ENCODE measurements at regions not wholly inside any gene's neighbourhood (a gene's known extent, or its start where the extent isn't known, plus 50 kb on each side); places are given as distances from the start of the nearest gene placed in this dataset.

GRCh38 chr4:123338715-123339114, 57.9 kb upstream of the SPRY1 start:
- DNase-seq: no peak

- no peak for DNase-seq
These were observed 56.9 kb upstream of the SPRY1 start for GRCh38 chr4:123339507-123340380.

- no peak for DNase-seq
These were observed 56.3 kb upstream of the SPRY1 start for GRCh38 chr4:123340381-123340701.

GRCh38 chr4:123342498-123342897, 54.1 kb upstream of the SPRY1 start:
- DNase-seq: no peak

DNA sequence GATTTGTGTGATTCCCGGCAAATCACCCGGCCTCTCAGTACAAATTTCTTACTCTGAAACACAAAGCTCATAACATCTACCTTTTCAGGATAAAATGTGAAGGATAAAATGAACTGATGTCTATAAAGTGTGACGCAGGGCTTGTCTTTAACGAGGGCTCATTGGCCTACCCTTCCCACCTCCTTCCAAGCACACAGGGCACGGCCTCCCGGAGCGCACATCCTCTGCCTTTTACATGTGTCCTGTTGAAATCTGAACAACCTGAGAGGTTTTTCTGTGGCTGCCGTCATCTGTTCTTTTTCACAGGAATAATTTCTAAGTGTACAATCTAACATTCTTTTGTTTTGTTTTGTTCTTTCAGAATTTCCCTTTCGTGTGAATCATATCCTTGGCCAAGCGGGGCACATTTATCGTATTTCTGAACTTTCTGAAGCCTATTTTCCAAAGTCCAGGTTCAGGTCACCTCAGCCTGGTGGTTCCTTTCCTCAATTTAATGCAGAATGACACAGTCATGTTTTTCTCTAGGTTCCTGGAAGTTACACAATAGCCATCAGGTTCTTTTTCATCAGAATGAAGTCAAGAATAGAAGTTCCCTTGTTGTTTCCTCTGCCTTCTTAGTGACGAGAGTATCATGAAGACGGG, 53.1 kb upstream of the SPRY1 start:
- DNase-seq: no peak

- DNase-seq: no peak
These were observed 51.3 kb upstream of the SPRY1 start for GRCh38 chr4:123345137-123345934.

- no peak for DNase-seq
These were observed 50.7 kb upstream of the SPRY1 start for GRCh38 chr4:123345935-123346300.

- no peak for DNase-seq
These were observed 50.2 kb upstream of the SPRY1 start for GRCh38 chr4:123346330-123346940.
